Upper lobe of left lung (tissue), 6 donors: ENCODE measurements at regions not wholly inside any gene's neighbourhood (a gene's known extent, or its start where the extent isn't known, plus 50 kb on each side); places are given as distances from the start of the nearest gene placed in this dataset.
A peak's percentile ranks its signal among the peaks of the same experiment; 100 is the strongest.

Experiments
- ATAC-seq, 2 donors: fragments of 200-7000 bp; cut with Tn5 transposase; one replicate each; pipeline ENCODE4 v1.9.1; 2022; ENCODE audit warnings: mild to moderate bottlenecking in 2 of 2, moderate library complexity in 2 of 2; ENCODE audit not compliant: low FRiP score in 2 of 2
- DNase-seq, 2 donors: peaks; one replicate each; pipeline ENCODE4 v3.0.0-alpha.2; 2019 to 2020
- H3K27ac ChIP-seq, 4 donors: fragments of 200-600 bp; sonication (generic); one replicate each; pipeline ENCODE4 v1.5.1; 2016 to 2019
- H3K27me3 ChIP-seq, 4 donors: fragments of 200-600 bp; sonication (generic); one replicate each; pipeline ENCODE4 v1.5.1; 2017 to 2019
- H3K36me3 ChIP-seq, 4 donors: fragments of 200-600 bp; sonication (generic); one replicate each; pipeline ENCODE4 v1.5.1; 2016 to 2019
- H3K4me1 ChIP-seq, 4 donors: fragments of 200-600 bp; sonication (generic); one replicate each; pipeline ENCODE4 v1.5.1; 2018 to 2019
- H3K4me3 ChIP-seq, 4 donors: fragments of 200-600 bp; sonication (generic); one replicate each; pipeline ENCODE4 v1.5.1; 2017 to 2019; ENCODE audit warnings: mild to moderate bottlenecking in 2 of 4, moderate library complexity in 1 of 4
- H3K9me3 ChIP-seq, 4 donors: fragments of 200-600 bp; sonication (generic); one replicate each; pipeline ENCODE4 v1.5.1; 2018 to 2019
- EP300 ChIP-seq, 4 donors: sonication (generic); formaldehyde crosslinking; IDR thresholded peaks; one replicate each; pipeline ENCODE4 v1.5.1; 2017; ENCODE audit warnings: antibody characterized with exemption in 4 of 4, control low read depth in 2 of 4
- POLR2A ChIP-seq, 4 donors: fragments of 450-650 bp; IDR thresholded peaks; one replicate each; pipeline ENCODE4 v1.5.1; 2016 to 2017; ENCODE audit warnings: antibody characterized with exemption in 4 of 4, mild to moderate bottlenecking in 2 of 4
- POLR2AphosphoS5 ChIP-seq, 2 donors: sonication (generic); formaldehyde crosslinking; IDR thresholded peaks; one replicate each; pipeline ENCODE4 v1.5.1; 2017; ENCODE audit warnings: antibody characterized with exemption in 2 of 2
- WGBS, 2 donors: methylation state at CpG; one replicate each; pipeline ENCODE4 v1.1.5; 2017 to 2018; 5-methylcytosine and 5-hydroxymethylcytosine counted together
- TF ChIP-seq, protein P1 (sequence below), 6 experiments: fragments of 450-650 bp in 4 of 6; fragments of 200-600 bp in 2 of 6; sonication (generic) in 2 of 6; IDR thresholded peaks; one replicate each; pipeline ENCODE4 v1.5.1; 2016 to 2019; ENCODE audit warnings: antibody characterized with exemption in 6 of 6
- donor health status: DM: no; HTN: no; CAD: no; lungs with moderate emphysema.
- donor health status: DM: no; HTN: yes; CAD: no; lungs with severe emphysema.

DNA sequence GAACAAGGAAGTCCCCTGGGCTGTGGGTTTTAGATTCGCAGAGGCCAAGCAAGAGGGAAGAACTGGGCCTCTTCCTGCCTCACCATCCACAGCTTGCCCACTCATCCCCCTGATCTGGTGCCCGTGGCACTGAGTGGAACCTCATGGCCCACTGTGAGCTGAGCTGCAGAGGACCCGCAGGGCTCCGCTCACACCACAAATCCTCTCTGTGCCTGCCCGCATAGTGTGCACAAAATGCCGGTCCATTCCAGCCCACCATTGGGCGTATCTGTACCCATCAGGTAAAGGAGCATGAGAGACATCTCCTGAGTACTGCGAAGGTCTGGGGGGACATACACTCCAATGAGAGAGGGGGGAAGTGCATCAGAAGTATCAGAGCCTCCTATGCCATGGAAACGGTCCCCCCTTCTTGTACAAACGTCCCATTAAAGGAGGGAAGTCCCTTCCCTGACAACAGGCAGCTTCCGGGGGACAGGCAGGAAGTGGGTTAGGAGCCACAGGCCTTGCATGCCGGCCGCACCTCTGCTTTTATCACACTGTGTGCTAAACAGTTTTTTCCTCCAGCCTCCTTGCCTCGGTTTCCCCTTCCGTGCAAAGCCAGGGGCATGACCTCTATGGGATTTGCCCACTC lies 309.4 kb upstream of the DIO3 start:
- Histone ChIP-seq H3K36me3 (no peaks in the 10 kb centered on the region), H3K4me1 (no peaks in the 10 kb centered on the region), H3K9me3 (no peaks in the 10 kb centered on the region), H3K27ac (no peak overlapping the region), H3K4me3 (no peak overlapping the region), H3K27me3 (no peaks in the 10 kb centered on the region)
- 77 to 90% methylated on average over 14 to 15 of the region's 15 CpGs for WGBS, 2 donors
- ATAC-seq (no peak), DNase-seq (no peak)
- TF ChIP-seq EP300 (IDR thresholded peaks at IDR 0.05) (no peak), POLR2AphosphoS5 (IDR thresholded peaks at IDR 0.05) (no peak), POLR2A (IDR thresholded peaks at IDR 0.05) (no peak)
- TF ChIP-seq, protein P1, sequence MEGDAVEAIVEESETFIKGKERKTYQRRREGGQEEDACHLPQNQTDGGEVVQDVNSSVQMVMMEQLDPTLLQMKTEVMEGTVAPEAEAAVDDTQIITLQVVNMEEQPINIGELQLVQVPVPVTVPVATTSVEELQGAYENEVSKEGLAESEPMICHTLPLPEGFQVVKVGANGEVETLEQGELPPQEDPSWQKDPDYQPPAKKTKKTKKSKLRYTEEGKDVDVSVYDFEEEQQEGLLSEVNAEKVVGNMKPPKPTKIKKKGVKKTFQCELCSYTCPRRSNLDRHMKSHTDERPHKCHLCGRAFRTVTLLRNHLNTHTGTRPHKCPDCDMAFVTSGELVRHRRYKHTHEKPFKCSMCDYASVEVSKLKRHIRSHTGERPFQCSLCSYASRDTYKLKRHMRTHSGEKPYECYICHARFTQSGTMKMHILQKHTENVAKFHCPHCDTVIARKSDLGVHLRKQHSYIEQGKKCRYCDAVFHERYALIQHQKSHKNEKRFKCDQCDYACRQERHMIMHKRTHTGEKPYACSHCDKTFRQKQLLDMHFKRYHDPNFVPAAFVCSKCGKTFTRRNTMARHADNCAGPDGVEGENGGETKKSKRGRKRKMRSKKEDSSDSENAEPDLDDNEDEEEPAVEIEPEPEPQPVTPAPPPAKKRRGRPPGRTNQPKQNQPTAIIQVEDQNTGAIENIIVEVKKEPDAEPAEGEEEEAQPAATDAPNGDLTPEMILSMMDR (IDR thresholded peaks at IDR 0.05) = no peak

DNA sequence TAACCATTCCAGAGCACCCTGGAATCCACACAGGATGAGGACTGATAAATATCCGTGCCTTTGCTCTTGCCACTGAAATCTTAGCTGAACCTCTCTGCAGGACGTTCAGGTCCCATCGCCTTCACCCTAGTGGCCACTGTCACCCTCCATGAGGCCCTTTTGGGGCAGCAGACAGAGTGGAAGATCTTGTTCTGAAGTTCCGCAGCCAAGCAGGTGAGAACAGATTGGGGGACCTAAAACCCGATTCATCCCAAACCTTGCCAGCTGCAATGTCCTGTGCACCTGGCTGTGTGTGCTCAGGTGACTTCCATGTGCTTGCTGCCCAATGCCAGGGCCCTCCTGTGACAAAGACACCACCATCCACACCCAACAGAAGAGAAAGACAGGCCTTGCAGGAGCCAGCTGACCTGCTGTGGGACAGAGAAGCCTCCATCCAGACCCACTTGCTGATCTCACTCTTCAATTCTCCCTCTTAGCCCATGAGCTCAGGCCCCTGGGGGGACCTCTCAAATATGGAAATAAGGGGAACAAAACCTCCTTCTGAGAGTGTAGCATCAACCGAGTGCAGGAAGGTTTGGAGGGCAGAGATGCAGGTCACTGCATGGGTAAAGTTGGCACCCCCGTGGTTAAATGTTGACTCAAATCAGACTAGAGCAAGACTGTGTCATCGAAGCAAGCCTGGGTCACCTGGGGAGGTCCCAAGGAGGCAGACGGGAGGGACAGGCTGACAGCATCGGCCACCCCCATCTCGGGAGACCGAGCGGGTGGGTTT lies 308.7 kb upstream of the DIO3 start:
- H3K27ac ChIP-seq = no peak overlapping the region
- no peaks in the 10 kb centered on the region for H3K27me3 ChIP-seq
- ATAC-seq (no peak), DNase-seq (no peak)
- no peak overlapping the region for H3K4me3 ChIP-seq
- whole genome bisulfite sequencing, 2 donors = 80 to 85% methylated on average over 8 to 13 of the region's 13 CpGs
- H3K36me3 ChIP-seq = no peaks in the 10 kb centered on the region
- TF ChIP-seq POLR2AphosphoS5 (IDR thresholded peaks at IDR 0.05) (no peak), EP300 (IDR thresholded peaks at IDR 0.05) (no peak), POLR2A (IDR thresholded peaks at IDR 0.05) (no peak)
- TF ChIP-seq, protein P1 (IDR thresholded peaks at IDR 0.05) = no peak
- no peaks in the 10 kb centered on the region for H3K4me1 ChIP-seq
- H3K9me3 ChIP-seq = no peaks in the 10 kb centered on the region

- H3K9me3 ChIP-seq = no peaks in the 10 kb centered on the region
- H3K27me3 ChIP-seq = no peaks in the 10 kb centered on the region
- H3K4me1 ChIP-seq = no peaks in the 10 kb centered on the region
- no peak overlapping the region for H3K4me3 ChIP-seq
- H3K36me3 ChIP-seq = no peaks in the 10 kb centered on the region
- DNase-seq (no peak), ATAC-seq (no peak)
- H3K27ac ChIP-seq = no peak overlapping the region
- no peak for TF ChIP-seq POLR2A (IDR thresholded peaks at IDR 0.05)
- no peak for TF ChIP-seq EP300 (IDR thresholded peaks at IDR 0.05)
- TF ChIP-seq, protein P1 (IDR thresholded peaks at IDR 0.05) = no peak
- TF ChIP-seq POLR2AphosphoS5 (IDR thresholded peaks at IDR 0.05) = no peak
- 93 to 94% methylated on average over 5 of the region's 5 CpGs for WGBS, 2 donors
Observed at GRCh38 chr14:101253948-101254347, 307.3 kb upstream of the DIO3 start.

GRCh38 chr14:101254805-101255764 lies 306.2 kb upstream of the DIO3 start:
- no peak for DNase-seq
- ATAC-seq = peak in 1 of 2 donors; percentile 73
- Histone ChIP-seq H3K9me3 (no peaks in the 10 kb centered on the region), H3K4me3 (no peak overlapping the region), H3K27me3 (no peaks in the 10 kb centered on the region), H3K4me1 (no peaks in the 10 kb centered on the region), H3K36me3 (no peaks in the 10 kb centered on the region), H3K27ac (no peak overlapping the region)
- TF ChIP-seq POLR2A (IDR thresholded peaks at IDR 0.05) = no peak
- TF ChIP-seq, protein P1 (IDR thresholded peaks at IDR 0.05) = no peak
- TF ChIP-seq EP300 (IDR thresholded peaks at IDR 0.05) = no peak
- TF ChIP-seq POLR2AphosphoS5 (IDR thresholded peaks at IDR 0.05) = no peak
- WGBS, 2 donors = 70 to 83% methylated on average over 15 to 17 of the region's 17 CpGs
